ENCODE measurements at regions not wholly inside any gene's neighbourhood (a gene's known extent, or its start where the extent isn't known, plus 50 kb on each side); places are given as distances from the start of the nearest gene placed in this dataset.

DNA sequence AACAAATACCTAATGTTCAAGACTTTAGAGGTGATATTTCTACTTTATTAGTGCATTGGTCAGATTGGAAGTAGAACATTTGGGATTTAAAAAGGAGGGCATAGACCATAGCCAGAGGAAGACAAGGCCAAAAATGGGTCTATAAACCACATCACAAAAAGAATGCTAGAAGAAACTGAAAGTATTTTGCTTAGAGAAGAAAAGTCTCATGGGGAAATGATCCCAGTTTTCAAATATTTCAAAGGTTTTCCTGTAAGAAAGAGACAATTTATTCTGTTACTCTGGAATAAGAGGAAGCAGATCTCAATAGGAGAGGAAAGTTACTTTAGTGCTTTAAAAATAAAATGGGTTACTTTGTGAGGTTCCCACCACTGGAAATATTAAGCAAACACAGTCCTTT is 341.4 kb downstream of the TNS1 start:
- ChIA-PET CTCF (interaction anchor here (4.6 kb wide), 1 partner anchor 10 kb away, joined by 19 read pairs; no protein-coding TSS in a partner anchor), SMC1A (ENCODE audit: uncharacterized antibody, unreplicated experiment) (no interaction called here), POLR2A (no interaction called here), RAD21 (ENCODE audit: unreplicated experiment) (no interaction called here)
- TF ChIP-seq, protein P1, sequence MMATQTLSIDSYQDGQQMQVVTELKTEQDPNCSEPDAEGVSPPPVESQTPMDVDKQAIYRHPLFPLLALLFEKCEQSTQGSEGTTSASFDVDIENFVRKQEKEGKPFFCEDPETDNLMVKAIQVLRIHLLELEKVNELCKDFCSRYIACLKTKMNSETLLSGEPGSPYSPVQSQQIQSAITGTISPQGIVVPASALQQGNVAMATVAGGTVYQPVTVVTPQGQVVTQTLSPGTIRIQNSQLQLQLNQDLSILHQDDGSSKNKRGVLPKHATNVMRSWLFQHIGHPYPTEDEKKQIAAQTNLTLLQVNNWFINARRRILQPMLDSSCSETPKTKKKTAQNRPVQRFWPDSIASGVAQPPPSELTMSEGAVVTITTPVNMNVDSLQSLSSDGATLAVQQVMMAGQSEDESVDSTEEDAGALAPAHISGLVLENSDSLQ (IDR thresholded peaks at IDR 0.05): no peak
- TF ChIP-seq, protein P2, sequence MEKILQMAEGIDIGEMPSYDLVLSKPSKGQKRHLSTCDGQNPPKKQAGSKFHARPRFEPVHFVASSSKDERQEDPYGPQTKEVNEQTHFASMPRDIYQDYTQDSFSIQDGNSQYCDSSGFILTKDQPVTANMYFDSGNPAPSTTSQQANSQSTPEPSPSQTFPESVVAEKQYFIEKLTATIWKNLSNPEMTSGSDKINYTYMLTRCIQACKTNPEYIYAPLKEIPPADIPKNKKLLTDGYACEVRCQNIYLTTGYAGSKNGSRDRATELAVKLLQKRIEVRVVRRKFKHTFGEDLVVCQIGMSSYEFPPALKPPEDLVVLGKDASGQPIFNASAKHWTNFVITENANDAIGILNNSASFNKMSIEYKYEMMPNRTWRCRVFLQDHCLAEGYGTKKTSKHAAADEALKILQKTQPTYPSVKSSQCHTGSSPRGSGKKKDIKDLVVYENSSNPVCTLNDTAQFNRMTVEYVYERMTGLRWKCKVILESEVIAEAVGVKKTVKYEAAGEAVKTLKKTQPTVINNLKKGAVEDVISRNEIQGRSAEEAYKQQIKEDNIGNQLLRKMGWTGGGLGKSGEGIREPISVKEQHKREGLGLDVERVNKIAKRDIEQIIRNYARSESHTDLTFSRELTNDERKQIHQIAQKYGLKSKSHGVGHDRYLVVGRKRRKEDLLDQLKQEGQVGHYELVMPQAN (conservative IDR thresholded peaks at IDR 0.05): no peak
- TF ChIP-seq, protein P3, sequence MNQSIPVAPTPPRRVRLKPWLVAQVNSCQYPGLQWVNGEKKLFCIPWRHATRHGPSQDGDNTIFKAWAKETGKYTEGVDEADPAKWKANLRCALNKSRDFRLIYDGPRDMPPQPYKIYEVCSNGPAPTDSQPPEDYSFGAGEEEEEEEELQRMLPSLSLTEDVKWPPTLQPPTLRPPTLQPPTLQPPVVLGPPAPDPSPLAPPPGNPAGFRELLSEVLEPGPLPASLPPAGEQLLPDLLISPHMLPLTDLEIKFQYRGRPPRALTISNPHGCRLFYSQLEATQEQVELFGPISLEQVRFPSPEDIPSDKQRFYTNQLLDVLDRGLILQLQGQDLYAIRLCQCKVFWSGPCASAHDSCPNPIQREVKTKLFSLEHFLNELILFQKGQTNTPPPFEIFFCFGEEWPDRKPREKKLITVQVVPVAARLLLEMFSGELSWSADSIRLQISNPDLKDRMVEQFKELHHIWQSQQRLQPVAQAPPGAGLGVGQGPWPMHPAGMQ (IDR thresholded peaks at IDR 0.05; ENCODE audit: borderline replicate concordance): no peak
- TF ChIP-seq FOXK2 (IDR thresholded peaks at IDR 0.05): no peak
- TF ChIP-seq CREB1 (IDR thresholded peaks at IDR 0.05; ENCODE audit: low read depth): no peak
- TF ChIP-seq RAD21 (IDR thresholded peaks at IDR 0.05; ENCODE audit: insufficient read depth, low read depth, low read length): no peak
- TF ChIP-seq ASH2L (IDR thresholded peaks at IDR 0.05; ENCODE audit: borderline replicate concordance, low read depth): no peak
- TF ChIP-seq, protein P4, sequence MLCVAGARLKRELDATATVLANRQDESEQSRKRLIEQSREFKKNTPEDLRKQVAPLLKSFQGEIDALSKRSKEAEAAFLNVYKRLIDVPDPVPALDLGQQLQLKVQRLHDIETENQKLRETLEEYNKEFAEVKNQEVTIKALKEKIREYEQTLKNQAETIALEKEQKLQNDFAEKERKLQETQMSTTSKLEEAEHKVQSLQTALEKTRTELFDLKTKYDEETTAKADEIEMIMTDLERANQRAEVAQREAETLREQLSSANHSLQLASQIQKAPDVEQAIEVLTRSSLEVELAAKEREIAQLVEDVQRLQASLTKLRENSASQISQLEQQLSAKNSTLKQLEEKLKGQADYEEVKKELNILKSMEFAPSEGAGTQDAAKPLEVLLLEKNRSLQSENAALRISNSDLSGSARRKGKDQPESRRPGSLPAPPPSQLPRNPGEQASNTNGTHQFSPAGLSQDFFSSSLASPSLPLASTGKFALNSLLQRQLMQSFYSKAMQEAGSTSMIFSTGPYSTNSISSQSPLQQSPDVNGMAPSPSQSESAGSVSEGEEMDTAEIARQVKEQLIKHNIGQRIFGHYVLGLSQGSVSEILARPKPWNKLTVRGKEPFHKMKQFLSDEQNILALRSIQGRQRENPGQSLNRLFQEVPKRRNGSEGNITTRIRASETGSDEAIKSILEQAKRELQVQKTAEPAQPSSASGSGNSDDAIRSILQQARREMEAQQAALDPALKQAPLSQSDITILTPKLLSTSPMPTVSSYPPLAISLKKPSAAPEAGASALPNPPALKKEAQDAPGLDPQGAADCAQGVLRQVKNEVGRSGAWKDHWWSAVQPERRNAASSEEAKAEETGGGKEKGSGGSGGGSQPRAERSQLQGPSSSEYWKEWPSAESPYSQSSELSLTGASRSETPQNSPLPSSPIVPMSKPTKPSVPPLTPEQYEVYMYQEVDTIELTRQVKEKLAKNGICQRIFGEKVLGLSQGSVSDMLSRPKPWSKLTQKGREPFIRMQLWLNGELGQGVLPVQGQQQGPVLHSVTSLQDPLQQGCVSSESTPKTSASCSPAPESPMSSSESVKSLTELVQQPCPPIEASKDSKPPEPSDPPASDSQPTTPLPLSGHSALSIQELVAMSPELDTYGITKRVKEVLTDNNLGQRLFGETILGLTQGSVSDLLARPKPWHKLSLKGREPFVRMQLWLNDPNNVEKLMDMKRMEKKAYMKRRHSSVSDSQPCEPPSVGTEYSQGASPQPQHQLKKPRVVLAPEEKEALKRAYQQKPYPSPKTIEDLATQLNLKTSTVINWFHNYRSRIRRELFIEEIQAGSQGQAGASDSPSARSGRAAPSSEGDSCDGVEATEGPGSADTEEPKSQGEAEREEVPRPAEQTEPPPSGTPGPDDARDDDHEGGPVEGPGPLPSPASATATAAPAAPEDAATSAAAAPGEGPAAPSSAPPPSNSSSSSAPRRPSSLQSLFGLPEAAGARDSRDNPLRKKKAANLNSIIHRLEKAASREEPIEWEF (IDR thresholded peaks at IDR 0.05; ENCODE audit: insufficient replicate concordance, low read depth, low read length): no peak
- no peak for TF ChIP-seq MTA3 (IDR thresholded peaks at IDR 0.05; ENCODE audit: borderline replicate concordance, low read length)
- no peaks in the 10 kb centered on the region for H3K36me3 ChIP-seq (ENCODE audit: control insufficient read depth in 2 of 2, insufficient read depth in 2 of 2, low read length in 1 of 2)
- FAIRE-seq (no peak), ATAC-seq (no peak), DNase-seq (ENCODE audit: low read depth, low spot score) (no peak)
- H4K20me1 ChIP-seq (ENCODE audit: control insufficient read depth, insufficient read depth): no peaks in the 10 kb centered on the region
- no peak overlapping the region for H3K4me3 ChIP-seq
- no peaks in the 10 kb centered on the region for H3K4me1 ChIP-seq (ENCODE audit: control insufficient read depth, insufficient read depth, low read length)
- no peak overlapping the region for H3K27ac ChIP-seq (ENCODE audit: control insufficient read depth, insufficient read depth)
- no peak overlapping the region for H3K9ac ChIP-seq (ENCODE audit: control insufficient read depth, insufficient read depth, low read length)
- H3K79me2 ChIP-seq (ENCODE audit: control insufficient read depth, insufficient read depth, low read length): no peaks in the 10 kb centered on the region
- H2AFZ ChIP-seq (ENCODE audit: control insufficient read depth, low read depth, low read length): no peak overlapping the region
- in situ Hi-C loops (cut with MboI) (no loop called here), intact Hi-C loops (cut with micrococcal nuclease; ENCODE audit: unreplicated experiment) (no loop called here)
- no TSS peak for BruUV-seq (replicated peaks)
- no peaks in the 10 kb centered on the region for H3K9me3 ChIP-seq (replicated peaks; ENCODE audit: control insufficient read depth, insufficient read depth, low read length)
- peaks cover 5% of the 10 kb centered on the region in 2 experiments; a peak in 3 of 4 replicates for H3K27me3 ChIP-seq (replicated peaks in 1 of 2; ENCODE audit: control insufficient read depth in 2 of 2, insufficient read depth in 2 of 2, low read length in 1 of 2)
- H3K4me2 ChIP-seq (ENCODE audit: control insufficient read depth, insufficient read depth): no peak overlapping the region

Data from GM12878 (cell line).